Mesendoderm (in vitro differentiated cells): ENCODE measurements at regions not wholly inside any gene's neighbourhood (a gene's known extent, or its start where the extent isn't known, plus 50 kb on each side); places are given as distances from the start of the nearest gene placed in this dataset.

Experiments used
- DNase-seq: peaks from one replicate; pipeline ENCODE4 v3.0.0; 2013
- H2AK5ac ChIP-seq: 2 replicates; pipeline ENCODE4 v1.6.1; 2013; ENCODE audit warnings: low read length, inconsistent platforms
- H2BK120ac ChIP-seq: 2 replicates; pipeline ENCODE4 v1.6.1; 2013; ENCODE audit warnings: low read depth, mild to moderate bottlenecking, low read length, moderate library complexity, mixed read lengths
- H2BK15ac ChIP-seq: replicated peaks from 2 replicates; pipeline ENCODE4 v1.6.1; 2013; ENCODE audit warnings: low read depth, mild to moderate bottlenecking, moderate library complexity
- H2BK5ac ChIP-seq: 2 replicates; pipeline ENCODE4 v1.6.1; 2013; ENCODE audit warnings: low read length, inconsistent platforms
- H3K18ac ChIP-seq: 2 replicates; pipeline ENCODE4 v1.6.1; 2013; ENCODE audit warnings: mild to moderate bottlenecking, low read length, mixed read lengths
- H3K23ac ChIP-seq: one replicate; pipeline ENCODE4 v1.6.1; 2013; ENCODE audit warnings: low read length
- H3K27ac ChIP-seq: 2 replicates; pipeline ENCODE4 v1.5.1; 2013; ENCODE audit warnings: low read depth, mild to moderate bottlenecking, inconsistent platforms, low read length, moderate library complexity
- H3K27me3 ChIP-seq: 2 replicates; pipeline ENCODE4 v1.6.1; 2013; ENCODE audit warnings: low read length, control low read depth, mild to moderate bottlenecking, inconsistent platforms; ENCODE audit not compliant: insufficient read depth, poor library complexity
- H3K36me3 ChIP-seq: 2 replicates; pipeline ENCODE4 v1.6.1; 2013; ENCODE audit warnings: low read length, inconsistent platforms; ENCODE audit not compliant: control insufficient read depth, insufficient read depth
- H3K4ac ChIP-seq: one replicate; pipeline ENCODE4 v1.6.1; 2013; ENCODE audit warnings: low read depth, mild to moderate bottlenecking, low read length, moderate library complexity
- H3K4me1 ChIP-seq: 2 replicates; pipeline ENCODE4 v1.6.1; 2013; ENCODE audit warnings: low read depth, low read length, inconsistent platforms; ENCODE audit not compliant: control insufficient read depth
- H3K4me2 ChIP-seq: 2 replicates; pipeline ENCODE4 v1.6.1; 2013; ENCODE audit warnings: low read length
- H3K4me3 ChIP-seq: 2 replicates; pipeline ENCODE4 v1.5.1; 2013; ENCODE audit warnings: mild to moderate bottlenecking, low read length
- H3K56ac ChIP-seq: one replicate; pipeline ENCODE4 v1.6.1; 2013; ENCODE audit warnings: low read length
- H3K79me1 ChIP-seq: 2 replicates; pipeline ENCODE4 v1.6.1; 2013; ENCODE audit warnings: low read length, inconsistent platforms
- H3K79me2 ChIP-seq: 2 replicates; pipeline ENCODE4 v1.6.1; 2013; ENCODE audit warnings: mild to moderate bottlenecking, low read length; ENCODE audit not compliant: control insufficient read depth, insufficient read depth
- H3K9ac ChIP-seq: 2 replicates; pipeline ENCODE4 v1.6.1; 2013; ENCODE audit warnings: low read length, inconsistent platforms
- H4K5ac ChIP-seq: one replicate; pipeline ENCODE4 v1.6.1; 2013; ENCODE audit warnings: low read length
- H4K8ac ChIP-seq: one replicate; pipeline ENCODE4 v1.6.1; 2013; ENCODE audit warnings: low read depth, mild to moderate bottlenecking, control low read depth, low read length, moderate library complexity
- WGBS: extraction: QIAGEN DNeasy Blood & Tissue Kit; methylation state at CpG from one replicate; pipeline ENCODE4 v1.1.7; 2013; ENCODE audit warnings: low lambda C conversion rate, missing lambda C conversion rate; ENCODE audit not compliant: insufficient coverage; ENCODE audit errors: extremely low coverage; 5-methylcytosine and 5-hydroxymethylcytosine counted together

DNA sequence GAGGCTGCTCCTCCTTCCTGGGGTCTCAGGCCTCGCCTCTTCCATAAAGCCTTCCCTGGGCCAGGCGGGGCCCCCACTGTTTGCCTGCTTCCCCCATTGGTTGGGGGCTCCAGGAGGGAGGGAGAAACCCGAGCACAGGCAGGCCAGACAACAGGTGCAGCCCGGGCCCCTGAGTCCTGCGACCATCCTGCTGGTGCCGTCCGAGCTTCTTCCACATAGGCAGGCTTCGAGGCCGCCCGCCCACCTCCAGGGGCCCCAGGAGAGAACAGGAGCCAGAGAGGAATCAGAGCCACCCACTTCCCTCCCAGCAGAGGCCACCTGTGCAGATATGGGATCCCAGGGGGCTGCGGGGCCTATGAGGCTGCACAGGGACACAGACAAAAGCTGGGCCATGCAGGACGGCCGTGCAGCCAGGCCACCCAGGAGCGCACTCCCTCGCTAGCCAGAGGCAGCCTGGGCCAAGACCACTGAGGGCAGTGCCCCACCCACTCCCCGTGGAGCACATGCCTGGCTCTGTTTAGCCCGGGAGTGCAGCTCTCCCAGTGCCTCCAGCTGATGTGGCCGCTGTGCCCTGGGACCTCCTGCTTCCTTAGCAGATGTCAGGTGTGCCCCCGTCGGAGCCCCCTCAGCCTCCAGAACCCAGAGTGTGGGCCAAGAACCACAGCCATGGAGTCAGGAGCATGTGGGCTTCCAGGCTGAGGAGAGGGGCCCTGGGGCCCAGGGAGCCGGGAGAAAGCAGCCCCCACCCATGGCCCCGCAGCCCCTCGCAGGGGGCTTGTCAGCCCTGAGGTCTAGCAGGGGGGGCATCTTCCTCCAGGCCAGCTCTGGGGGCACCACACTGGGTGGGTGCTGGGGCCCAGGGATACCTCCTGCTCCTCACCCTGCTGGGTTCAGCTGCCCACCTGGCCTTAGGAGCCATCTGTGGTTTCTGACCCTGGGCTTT lies 59.9 kb upstream of the INPP5A start:
- no peaks in the 10 kb centered on the region for H3K4me1 ChIP-seq
- H4K8ac ChIP-seq = no peak overlapping the region
- H3K9ac ChIP-seq = no peak overlapping the region
- no peak overlapping the region for H3K4me3 ChIP-seq
- no peak overlapping the region for H3K4me2 ChIP-seq
- H2BK15ac ChIP-seq = no peak overlapping the region
- no peak overlapping the region for H3K27ac ChIP-seq
- H3K27me3 ChIP-seq = no peaks in the 10 kb centered on the region
- no peaks in the 10 kb centered on the region for H3K79me1 ChIP-seq
- H3K18ac ChIP-seq = no peak overlapping the region
- no peak for DNase-seq
- no peak overlapping the region for H3K56ac ChIP-seq
- no peaks in the 10 kb centered on the region for H3K79me2 ChIP-seq
- H2BK120ac ChIP-seq = no peak overlapping the region
- H3K36me3 ChIP-seq = no peaks in the 10 kb centered on the region
- H3K4ac ChIP-seq = no peak overlapping the region
- H2AK5ac ChIP-seq = no peak overlapping the region
- H2BK5ac ChIP-seq = no peak overlapping the region
- no CpG with 5 or more reads among the region's 23 CpGs for WGBS
- no peak overlapping the region for H3K23ac ChIP-seq
- H4K5ac ChIP-seq = no peak overlapping the region

- H3K18ac ChIP-seq = no peak overlapping the region
- no peak overlapping the region for H2BK5ac ChIP-seq
- no peak overlapping the region for H3K4me3 ChIP-seq
- no peak overlapping the region for H3K27ac ChIP-seq
- no CpG with 5 or more reads among the region's 18 CpGs for WGBS
- no peak for DNase-seq
- no peaks in the 10 kb centered on the region for H3K79me1 ChIP-seq
- H4K5ac ChIP-seq = no peak overlapping the region
- H2BK120ac ChIP-seq = no peak overlapping the region
- H3K36me3 ChIP-seq = no peaks in the 10 kb centered on the region
- no peaks in the 10 kb centered on the region for H3K27me3 ChIP-seq
- no peak overlapping the region for H2AK5ac ChIP-seq
- no peak overlapping the region for H3K4ac ChIP-seq
- H3K79me2 ChIP-seq = no peaks in the 10 kb centered on the region
- no peak overlapping the region for H2BK15ac ChIP-seq
- no peak overlapping the region for H3K56ac ChIP-seq
- no peak overlapping the region for H3K9ac ChIP-seq
- no peaks in the 10 kb centered on the region for H3K4me1 ChIP-seq
- no peak overlapping the region for H4K8ac ChIP-seq
- no peak overlapping the region for H3K4me2 ChIP-seq
- no peak overlapping the region for H3K23ac ChIP-seq
These were observed 59.1 kb upstream of the INPP5A start for GRCh38 chr10:132478341-132479023.

DNA sequence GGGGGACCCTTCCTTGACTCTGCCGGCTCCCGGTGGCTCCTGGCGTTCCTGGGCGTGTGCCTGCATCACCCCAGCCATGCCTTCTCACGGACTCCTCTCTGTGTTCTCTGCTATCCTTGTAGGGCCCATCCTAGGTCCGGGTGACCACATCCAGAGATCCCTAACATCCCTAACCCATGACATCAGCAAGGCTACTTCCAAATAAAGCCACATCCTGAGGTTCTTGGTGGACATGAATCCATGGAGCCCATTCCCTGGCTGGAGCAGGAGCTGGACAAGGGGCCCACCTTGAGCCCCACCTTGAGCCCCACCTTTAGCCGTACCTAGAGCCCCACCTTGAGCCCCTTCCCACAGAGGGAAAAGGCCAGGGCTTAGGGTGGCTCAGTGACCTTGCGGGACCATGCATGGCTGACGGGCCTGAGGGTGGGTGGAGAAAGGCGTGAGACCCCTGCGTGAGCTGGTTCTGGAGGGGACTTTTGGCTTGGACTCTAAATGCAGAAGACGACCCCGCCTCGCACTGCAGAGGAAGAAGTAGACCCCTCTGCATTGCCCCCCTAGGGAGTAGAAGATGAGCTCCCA lies 58.5 kb upstream of the INPP5A start:
- H3K36me3 ChIP-seq = no peaks in the 10 kb centered on the region
- no CpG with 5 or more reads among the region's 14 CpGs for WGBS
- DNase-seq = peak; percentile 18
- H3K4me3 ChIP-seq = no peak overlapping the region
- H3K56ac ChIP-seq = no peak overlapping the region
- H3K4ac ChIP-seq = no peak overlapping the region
- H3K27ac ChIP-seq = no peak overlapping the region
- H3K9ac ChIP-seq = no peak overlapping the region
- no peaks in the 10 kb centered on the region for H3K4me1 ChIP-seq
- no peaks in the 10 kb centered on the region for H3K79me2 ChIP-seq
- no peak overlapping the region for H3K4me2 ChIP-seq
- no peak overlapping the region for H4K8ac ChIP-seq
- H3K79me1 ChIP-seq = no peaks in the 10 kb centered on the region
- H3K23ac ChIP-seq = no peak overlapping the region
- no peak overlapping the region for H2BK5ac ChIP-seq
- no peak overlapping the region for H2BK120ac ChIP-seq
- H4K5ac ChIP-seq = no peak overlapping the region
- H3K18ac ChIP-seq = no peak overlapping the region
- no peaks in the 10 kb centered on the region for H3K27me3 ChIP-seq
- no peak overlapping the region for H2BK15ac ChIP-seq
- no peak overlapping the region for H2AK5ac ChIP-seq

DNA sequence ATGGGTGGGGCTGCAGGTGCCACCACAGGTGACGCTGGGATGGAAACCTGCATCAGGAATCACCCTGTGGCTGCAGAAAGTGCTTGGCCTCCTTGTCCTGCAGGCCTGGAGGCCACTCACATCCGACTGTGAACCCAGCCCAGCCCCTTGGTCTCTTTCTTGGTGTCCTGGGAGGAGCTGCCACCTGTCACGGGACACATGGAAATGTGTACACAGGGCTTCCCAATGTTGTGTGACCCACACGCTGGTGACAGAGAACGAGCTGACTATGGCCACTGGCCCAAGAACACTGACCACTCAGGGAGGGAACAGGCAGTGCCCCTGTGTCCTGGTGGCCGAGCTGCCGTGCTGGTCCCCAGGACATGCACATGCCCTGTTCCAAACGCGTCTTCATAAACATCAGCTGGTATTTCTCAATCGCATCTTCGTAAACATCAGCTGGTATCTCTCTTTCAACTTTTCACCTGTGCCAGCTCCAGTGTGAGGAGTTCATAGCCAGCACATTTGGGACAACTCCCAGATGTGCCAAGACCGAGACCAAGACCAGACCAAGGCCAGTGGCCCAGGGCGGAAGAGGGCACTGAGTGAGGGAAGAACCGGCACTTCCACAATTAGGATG lies 57.9 kb upstream of the INPP5A start:
- no peak overlapping the region for H3K27ac ChIP-seq

DNA sequence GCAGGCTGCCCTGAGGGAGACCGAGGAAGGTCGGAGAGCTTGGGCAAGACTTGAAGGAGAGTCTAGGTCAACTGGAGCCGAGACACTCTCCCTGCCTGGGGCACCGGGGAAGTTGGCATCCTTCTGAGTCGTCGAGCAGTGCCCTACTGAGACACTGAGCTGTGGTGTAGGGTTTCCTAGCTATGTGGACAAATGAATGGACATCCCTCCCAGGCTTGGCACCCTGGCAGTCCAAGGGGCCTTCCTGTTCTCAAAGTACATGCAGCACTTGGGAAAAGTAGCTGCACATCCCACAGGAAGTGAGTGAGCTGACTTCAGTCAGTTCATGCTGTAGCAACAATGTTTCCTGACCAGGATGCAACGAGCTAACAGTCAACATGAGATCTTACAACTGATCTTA lies 57.2 kb upstream of the INPP5A start:
- H3K18ac ChIP-seq = no peak overlapping the region
- no peak overlapping the region for H2BK15ac ChIP-seq
- WGBS = no CpG with 5 or more reads among the region's 7 CpGs
- H3K27ac ChIP-seq = no peak overlapping the region
- H3K56ac ChIP-seq = no peak overlapping the region
- H4K8ac ChIP-seq = no peak overlapping the region
- no peaks in the 10 kb centered on the region for H3K36me3 ChIP-seq
- no peaks in the 10 kb centered on the region for H3K79me1 ChIP-seq
- no peak overlapping the region for H2AK5ac ChIP-seq
- no peak overlapping the region for H3K4ac ChIP-seq
- H3K79me2 ChIP-seq = no peaks in the 10 kb centered on the region
- no peak for DNase-seq
- no peak overlapping the region for H3K4me2 ChIP-seq
- no peak overlapping the region for H4K5ac ChIP-seq
- no peak overlapping the region for H2BK120ac ChIP-seq
- no peak overlapping the region for H3K9ac ChIP-seq
- no peak overlapping the region for H2BK5ac ChIP-seq
- no peak overlapping the region for H3K4me3 ChIP-seq
- H3K4me1 ChIP-seq = no peaks in the 10 kb centered on the region
- no peak overlapping the region for H3K23ac ChIP-seq
- no peaks in the 10 kb centered on the region for H3K27me3 ChIP-seq

More for the DNA sequence above, 57.9 kb upstream of the INPP5A start:
- Histone ChIP-seq H3K18ac (no peak overlapping the region), H3K36me3 (no peaks in the 10 kb centered on the region), H2AK5ac (no peak overlapping the region), H2BK5ac (no peak overlapping the region), H2BK120ac (no peak overlapping the region), H3K79me2 (no peaks in the 10 kb centered on the region), H3K9ac (no peak overlapping the region), H4K8ac (no peak overlapping the region), H3K4ac (no peak overlapping the region), H4K5ac (no peak overlapping the region), H3K79me1 (no peaks in the 10 kb centered on the region), H3K4me2 (no peak overlapping the region), H3K56ac (no peak overlapping the region), H2BK15ac (no peak overlapping the region), H3K23ac (no peak overlapping the region), H3K4me3 (no peak overlapping the region), H3K27me3 (no peaks in the 10 kb centered on the region), H3K4me1 (no peaks in the 10 kb centered on the region)
- WGBS = no CpG with 5 or more reads among the region's 14 CpGs
- DNase-seq = no peak
